Activated naive CD4-positive, alpha-beta T cell treated with anti-CD3 and anti-CD28 coated beads for 36 hours (primary cell): ENCODE measurements at regions not wholly inside any gene's neighbourhood (a gene's known extent, or its start where the extent isn't known, plus 50 kb on each side); places are given as distances from the start of the nearest gene placed in this dataset.

Experiments
- CTCF ChIA-PET: fragments of 350-600 bp; sonication (Branson Sonifier 250); formaldehyde crosslinking; loops from one replicate; lab custom pipeline; 2021; ENCODE audit warnings: antibody characterized with exemption; lab: Charles Lee
- DNase-seq: peaks from one replicate; pipeline ENCODE4 v3.0.0-alpha.2; 2020
- H3K27ac Mint-ChIP-seq: one replicate; pipeline ENCODE4 v1.8.0; 2021; ENCODE audit warnings: mild to moderate bottlenecking, mixed read lengths
- H3K27me3 Mint-ChIP-seq: one replicate; pipeline ENCODE4 v1.8.0; 2021; ENCODE audit warnings: low read depth, mixed read lengths
- H3K36me3 Mint-ChIP-seq: one replicate; pipeline ENCODE4 v1.8.0; 2021; ENCODE audit warnings: low read depth, mixed read lengths
- H3K4me1 Mint-ChIP-seq: one replicate; pipeline ENCODE4 v1.8.0; 2021; ENCODE audit warnings: low read depth, mixed read lengths
- H3K4me3 Mint-ChIP-seq: one replicate; pipeline ENCODE4 v1.8.0; 2021; ENCODE audit warnings: mild to moderate bottlenecking, moderate library complexity, mixed read lengths
- H3K9me3 Mint-ChIP-seq: one replicate; pipeline ENCODE4 v1.8.0; 2021; ENCODE audit warnings: mixed read lengths
- intact Hi-C: fragments of 100-400 bp; cut with micrococcal nuclease; formaldehyde crosslinking; loops from one replicate; pipeline ENCODE4 v1.15.1; 2023

- no peak for DNase-seq
- Mint-ChIP-seq H3K27ac (no peak overlapping the region), H3K4me3 (no peak overlapping the region), H3K9me3 (no peaks in the 10 kb centered on the region), H3K27me3 (peaks cover 2% of the 10 kb centered on the region), H3K36me3 (no peaks in the 10 kb centered on the region), H3K4me1 (no peaks in the 10 kb centered on the region)
- intact Hi-C loops = no loop called here
- CTCF ChIA-PET = no interaction called here
Observed at GRCh38 chr1:55534565-55535121, 319.5 kb upstream of the USP24 start.

- H3K9me3 Mint-ChIP-seq = no peaks in the 10 kb centered on the region
- H3K27me3 Mint-ChIP-seq = peaks cover 4% of the 10 kb centered on the region
- no peaks in the 10 kb centered on the region for H3K4me1 Mint-ChIP-seq
- H3K27ac Mint-ChIP-seq = no peak overlapping the region
- H3K36me3 Mint-ChIP-seq = no peaks in the 10 kb centered on the region
- H3K4me3 Mint-ChIP-seq = no peak overlapping the region
- DNase-seq = no peak
- intact Hi-C loops = no loop called here
- CTCF ChIA-PET = no interaction called here
Observed at GRCh38 chr1:55531644-55532043, 316.5 kb upstream of the USP24 start.

GRCh38 chr1:55530749-55531478, 315.8 kb upstream of the USP24 start:
- Mint-ChIP-seq H3K4me3 (no peak overlapping the region), H3K27ac (no peak overlapping the region), H3K9me3 (no peaks in the 10 kb centered on the region), H3K36me3 (no peaks in the 10 kb centered on the region), H3K4me1 (no peaks in the 10 kb centered on the region), H3K27me3 (peaks cover 4% of the 10 kb centered on the region)
- CTCF ChIA-PET = no interaction called here
- intact Hi-C loops = no loop called here
- no peak for DNase-seq

GRCh38 chr1:55529017-55529416, 313.9 kb upstream of the USP24 start:
- no peak overlapping the region for H3K27ac Mint-ChIP-seq
- H3K4me3 Mint-ChIP-seq = no peak overlapping the region
- DNase-seq = no peak
- CTCF ChIA-PET = no interaction called here
- intact Hi-C loops = no loop called here
- H3K27me3 Mint-ChIP-seq = peaks cover 4% of the 10 kb centered on the region
- no peaks in the 10 kb centered on the region for H3K36me3 Mint-ChIP-seq
- H3K4me1 Mint-ChIP-seq = no peaks in the 10 kb centered on the region
- no peaks in the 10 kb centered on the region for H3K9me3 Mint-ChIP-seq

- no peak for DNase-seq
- H3K4me1 Mint-ChIP-seq = no peaks in the 10 kb centered on the region
- no peak overlapping the region for H3K27ac Mint-ChIP-seq
- H3K27me3 Mint-ChIP-seq = peaks cover 4% of the 10 kb centered on the region
- H3K4me3 Mint-ChIP-seq = no peak overlapping the region
- no peaks in the 10 kb centered on the region for H3K9me3 Mint-ChIP-seq
- intact Hi-C loops = no loop called here
- no peaks in the 10 kb centered on the region for H3K36me3 Mint-ChIP-seq
- CTCF ChIA-PET = no interaction called here
Observed at GRCh38 chr1:55527831-55528230, 312.7 kb upstream of the USP24 start.

- no peak for DNase-seq
- Mint-ChIP-seq H3K4me3 (no peak overlapping the region), H3K4me1 (no peaks in the 10 kb centered on the region), H3K9me3 (no peaks in the 10 kb centered on the region), H3K27me3 (peaks cover 4% of the 10 kb centered on the region), H3K36me3 (no peaks in the 10 kb centered on the region), H3K27ac (no peak overlapping the region)
- CTCF ChIA-PET = no interaction called here
- intact Hi-C loops = no loop called here
Observed at GRCh38 chr1:55526716-55527115, 311.6 kb upstream of the USP24 start.

GRCh38 chr1:55524006-55524405, 308.8 kb upstream of the USP24 start:
- intact Hi-C loops = no loop called here
- H3K36me3 Mint-ChIP-seq = no peaks in the 10 kb centered on the region
- no peaks in the 10 kb centered on the region for H3K9me3 Mint-ChIP-seq
- no peaks in the 10 kb centered on the region for H3K4me1 Mint-ChIP-seq
- H3K27me3 Mint-ChIP-seq = peaks cover 2% of the 10 kb centered on the region
- no peak overlapping the region for H3K4me3 Mint-ChIP-seq
- H3K27ac Mint-ChIP-seq = no peak overlapping the region
- CTCF ChIA-PET = interaction anchor here (0.7 kb wide), 1 partner anchor 148 kb away, joined by 3 read pairs; no protein-coding TSS in a partner anchor
- DNase-seq = no peak

- DNase-seq = no peak
- H3K9me3 Mint-ChIP-seq = no peaks in the 10 kb centered on the region
- H3K4me3 Mint-ChIP-seq = no peak overlapping the region
- intact Hi-C loops = no loop called here
- H3K27ac Mint-ChIP-seq = no peak overlapping the region
- H3K27me3 Mint-ChIP-seq = peaks cover 1% of the 10 kb centered on the region
- no peaks in the 10 kb centered on the region for H3K36me3 Mint-ChIP-seq
- CTCF ChIA-PET = no interaction called here
- H3K4me1 Mint-ChIP-seq = no peaks in the 10 kb centered on the region
Observed at GRCh38 chr1:55522982-55523381, 307.8 kb upstream of the USP24 start.

- H3K4me1 Mint-ChIP-seq = no peaks in the 10 kb centered on the region
- DNase-seq = no peak
- no peak overlapping the region for H3K4me3 Mint-ChIP-seq
- no peaks in the 10 kb centered on the region for H3K9me3 Mint-ChIP-seq
- CTCF ChIA-PET = no interaction called here
- peaks cover 6% of the 10 kb centered on the region for H3K27me3 Mint-ChIP-seq
- intact Hi-C loops = no loop called here
- H3K27ac Mint-ChIP-seq = no peak overlapping the region
- H3K36me3 Mint-ChIP-seq = no peaks in the 10 kb centered on the region
Observed at GRCh38 chr1:55522353-55522903, 307.3 kb upstream of the USP24 start.

GRCh38 chr1:55520861-55521260, 305.7 kb upstream of the USP24 start:
- CTCF ChIA-PET = no interaction called here
- DNase-seq = no peak
- Mint-ChIP-seq H3K9me3 (no peaks in the 10 kb centered on the region), H3K4me3 (no peak overlapping the region), H3K27ac (no peak overlapping the region), H3K27me3 (peaks cover 6% of the 10 kb centered on the region), H3K36me3 (no peaks in the 10 kb centered on the region), H3K4me1 (no peaks in the 10 kb centered on the region)
- intact Hi-C loops = no loop called here

- H3K9me3 Mint-ChIP-seq = no peaks in the 10 kb centered on the region
- H3K4me3 Mint-ChIP-seq = no peak overlapping the region
- intact Hi-C loops = no loop called here
- no peak overlapping the region for H3K27ac Mint-ChIP-seq
- peaks cover 6% of the 10 kb centered on the region for H3K27me3 Mint-ChIP-seq
- CTCF ChIA-PET = no interaction called here
- no peaks in the 10 kb centered on the region for H3K4me1 Mint-ChIP-seq
- no peaks in the 10 kb centered on the region for H3K36me3 Mint-ChIP-seq
- no peak for DNase-seq
Observed at GRCh38 chr1:55519937-55520683, 304.9 kb upstream of the USP24 start.

GRCh38 chr1:55519276-55519675, 304.1 kb upstream of the USP24 start:
- CTCF ChIA-PET = no interaction called here
- no peaks in the 10 kb centered on the region for H3K9me3 Mint-ChIP-seq
- H3K27me3 Mint-ChIP-seq = peaks cover 6% of the 10 kb centered on the region
- H3K27ac Mint-ChIP-seq = no peak overlapping the region
- DNase-seq = no peak
- no peak overlapping the region for H3K4me3 Mint-ChIP-seq
- intact Hi-C loops = no loop called here
- no peaks in the 10 kb centered on the region for H3K36me3 Mint-ChIP-seq
- H3K4me1 Mint-ChIP-seq = no peaks in the 10 kb centered on the region
